Upper lobe of left lung (tissue), 6 donors: ENCODE measurements at regions not wholly inside any gene's neighbourhood (a gene's known extent, or its start where the extent isn't known, plus 50 kb on each side); places are given as distances from the start of the nearest gene placed in this dataset.

Source experiments
- ATAC-seq, 2 donors: fragments of 200-7000 bp; cut with Tn5 transposase; one replicate each; pipeline ENCODE4 v1.9.1; 2022; ENCODE audit warnings: mild to moderate bottlenecking in 2 of 2, moderate library complexity in 2 of 2; ENCODE audit not compliant: low FRiP score in 2 of 2
- DNase-seq, 2 donors: peaks; one replicate each; pipeline ENCODE4 v3.0.0-alpha.2; 2019 to 2020
- H3K27ac ChIP-seq, 4 donors: fragments of 200-600 bp; sonication (generic); one replicate each; pipeline ENCODE4 v1.5.1; 2016 to 2019
- H3K27me3 ChIP-seq, 4 donors: fragments of 200-600 bp; sonication (generic); one replicate each; pipeline ENCODE4 v1.5.1; 2017 to 2019
- H3K36me3 ChIP-seq, 4 donors: fragments of 200-600 bp; sonication (generic); one replicate each; pipeline ENCODE4 v1.5.1; 2016 to 2019
- H3K4me1 ChIP-seq, 4 donors: fragments of 200-600 bp; sonication (generic); one replicate each; pipeline ENCODE4 v1.5.1; 2018 to 2019
- H3K4me3 ChIP-seq, 4 donors: fragments of 200-600 bp; sonication (generic); one replicate each; pipeline ENCODE4 v1.5.1; 2017 to 2019; ENCODE audit warnings: mild to moderate bottlenecking in 2 of 4, moderate library complexity in 1 of 4
- H3K9me3 ChIP-seq, 4 donors: fragments of 200-600 bp; sonication (generic); one replicate each; pipeline ENCODE4 v1.5.1; 2018 to 2019
- EP300 ChIP-seq, 4 donors: sonication (generic); formaldehyde crosslinking; IDR thresholded peaks; one replicate each; pipeline ENCODE4 v1.5.1; 2017; ENCODE audit warnings: antibody characterized with exemption in 4 of 4, control low read depth in 2 of 4
- POLR2A ChIP-seq, 4 donors: fragments of 450-650 bp; IDR thresholded peaks; one replicate each; pipeline ENCODE4 v1.5.1; 2016 to 2017; ENCODE audit warnings: antibody characterized with exemption in 4 of 4, mild to moderate bottlenecking in 2 of 4
- POLR2AphosphoS5 ChIP-seq, 2 donors: sonication (generic); formaldehyde crosslinking; IDR thresholded peaks; one replicate each; pipeline ENCODE4 v1.5.1; 2017; ENCODE audit warnings: antibody characterized with exemption in 2 of 2
- WGBS, 2 donors: methylation state at CpG; one replicate each; pipeline ENCODE4 v1.1.5; 2017 to 2018; 5-methylcytosine and 5-hydroxymethylcytosine counted together
- TF ChIP-seq, protein P1 (sequence below), 6 experiments: fragments of 450-650 bp in 4 of 6; fragments of 200-600 bp in 2 of 6; sonication (generic) in 2 of 6; IDR thresholded peaks; one replicate each; pipeline ENCODE4 v1.5.1; 2016 to 2019; ENCODE audit warnings: antibody characterized with exemption in 6 of 6
- donor health status: DM: no; HTN: no; CAD: no; lungs with moderate emphysema.
- donor health status: DM: no; HTN: yes; CAD: no; lungs with severe emphysema.

DNA sequence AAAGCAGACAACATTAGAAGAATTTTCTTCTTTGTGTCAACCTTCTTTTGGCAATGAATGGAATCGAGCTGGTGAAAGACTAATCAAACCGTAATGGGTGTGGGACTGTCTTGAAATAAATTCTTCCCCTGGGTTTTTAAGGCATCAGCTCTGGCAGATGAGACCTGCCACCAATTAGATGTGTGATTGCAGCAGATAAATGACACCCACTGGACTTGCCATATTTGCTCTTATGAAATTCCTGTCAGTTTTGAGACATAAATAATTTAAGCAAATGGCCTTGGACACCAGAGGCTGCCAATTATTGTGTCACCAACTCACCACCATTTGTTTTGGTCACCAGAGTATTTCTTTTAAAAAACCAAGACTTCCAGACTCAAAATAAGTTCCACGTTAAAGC, 135.9 kb upstream of the RGMB start:
- DNase-seq (no peak), ATAC-seq (no peak)
- H3K27me3 ChIP-seq, result no peaks in the 10 kb centered on the region
- WGBS, 2 donors, result 80 to 87% methylated on average over 3 of the region's 3 CpGs
- no peak overlapping the region for H3K4me3 ChIP-seq
- TF ChIP-seq, protein P1, sequence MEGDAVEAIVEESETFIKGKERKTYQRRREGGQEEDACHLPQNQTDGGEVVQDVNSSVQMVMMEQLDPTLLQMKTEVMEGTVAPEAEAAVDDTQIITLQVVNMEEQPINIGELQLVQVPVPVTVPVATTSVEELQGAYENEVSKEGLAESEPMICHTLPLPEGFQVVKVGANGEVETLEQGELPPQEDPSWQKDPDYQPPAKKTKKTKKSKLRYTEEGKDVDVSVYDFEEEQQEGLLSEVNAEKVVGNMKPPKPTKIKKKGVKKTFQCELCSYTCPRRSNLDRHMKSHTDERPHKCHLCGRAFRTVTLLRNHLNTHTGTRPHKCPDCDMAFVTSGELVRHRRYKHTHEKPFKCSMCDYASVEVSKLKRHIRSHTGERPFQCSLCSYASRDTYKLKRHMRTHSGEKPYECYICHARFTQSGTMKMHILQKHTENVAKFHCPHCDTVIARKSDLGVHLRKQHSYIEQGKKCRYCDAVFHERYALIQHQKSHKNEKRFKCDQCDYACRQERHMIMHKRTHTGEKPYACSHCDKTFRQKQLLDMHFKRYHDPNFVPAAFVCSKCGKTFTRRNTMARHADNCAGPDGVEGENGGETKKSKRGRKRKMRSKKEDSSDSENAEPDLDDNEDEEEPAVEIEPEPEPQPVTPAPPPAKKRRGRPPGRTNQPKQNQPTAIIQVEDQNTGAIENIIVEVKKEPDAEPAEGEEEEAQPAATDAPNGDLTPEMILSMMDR (IDR thresholded peaks at IDR 0.05), result no peak
- TF ChIP-seq POLR2A (IDR thresholded peaks at IDR 0.05), result no peak
- TF ChIP-seq EP300 (IDR thresholded peaks at IDR 0.05), result no peak
- no peak for TF ChIP-seq POLR2AphosphoS5 (IDR thresholded peaks at IDR 0.05)
- H3K36me3 ChIP-seq, result no peaks in the 10 kb centered on the region
- H3K4me1 ChIP-seq, result no peaks in the 10 kb centered on the region
- H3K9me3 ChIP-seq, result no peaks in the 10 kb centered on the region
- H3K27ac ChIP-seq, result no peak overlapping the region

DNA sequence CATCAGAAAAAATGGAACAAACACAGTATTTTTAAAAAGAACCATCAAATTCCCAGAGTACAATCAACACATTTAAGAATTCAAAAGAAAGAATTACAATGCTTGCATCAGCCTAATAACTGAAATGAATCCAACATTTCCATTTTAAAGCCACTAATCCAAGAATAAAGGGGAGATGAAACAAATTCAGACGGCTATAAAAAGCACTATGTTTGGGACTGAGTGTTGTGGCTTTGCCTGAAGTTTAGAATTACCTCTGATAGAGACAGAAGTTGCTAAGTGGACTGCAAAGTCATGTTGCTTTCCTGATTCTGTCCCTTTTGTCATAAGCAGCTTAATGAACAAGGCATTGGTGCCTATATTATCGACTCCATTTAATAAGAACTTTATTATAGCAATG, 135.4 kb upstream of the RGMB start:
- DNase-seq (no peak), ATAC-seq (no peak)
- no peak overlapping the region for H3K27ac ChIP-seq
- 71 to 78% methylated on average over 2 of the region's 2 CpGs for WGBS, 2 donors
- no peaks in the 10 kb centered on the region for H3K4me1 ChIP-seq
- no peak overlapping the region for H3K4me3 ChIP-seq
- TF ChIP-seq EP300 (IDR thresholded peaks at IDR 0.05), result no peak
- TF ChIP-seq POLR2A (IDR thresholded peaks at IDR 0.05), result no peak
- TF ChIP-seq, protein P1 (IDR thresholded peaks at IDR 0.05), result no peak
- TF ChIP-seq POLR2AphosphoS5 (IDR thresholded peaks at IDR 0.05), result no peak
- no peaks in the 10 kb centered on the region for H3K9me3 ChIP-seq
- no peaks in the 10 kb centered on the region for H3K27me3 ChIP-seq
- H3K36me3 ChIP-seq, result no peaks in the 10 kb centered on the region

DNA sequence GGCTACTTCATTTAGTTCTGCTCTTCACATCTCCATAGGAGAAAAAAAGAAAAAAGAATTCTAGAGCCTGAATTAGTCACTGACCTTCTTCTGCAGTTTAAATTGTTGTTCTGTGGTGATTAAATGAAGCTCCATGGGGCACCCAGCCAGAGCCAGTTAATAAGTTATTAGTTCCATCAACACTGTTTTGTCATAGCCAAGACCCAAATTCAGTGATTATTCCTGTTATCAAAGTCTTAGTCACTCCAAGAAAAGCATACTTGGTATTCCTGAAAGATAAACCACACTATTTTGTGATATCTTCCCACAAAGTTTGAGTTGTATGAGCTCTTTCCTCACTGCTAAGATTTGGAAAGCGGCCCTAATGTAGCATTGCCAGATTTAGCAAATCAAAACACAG, 134.8 kb upstream of the RGMB start:
- no peaks in the 10 kb centered on the region for H3K4me1 ChIP-seq
- TF ChIP-seq POLR2A (IDR thresholded peaks at IDR 0.05), result no peak
- TF ChIP-seq POLR2AphosphoS5 (IDR thresholded peaks at IDR 0.05), result no peak
- no peak for TF ChIP-seq EP300 (IDR thresholded peaks at IDR 0.05)
- TF ChIP-seq, protein P1 (IDR thresholded peaks at IDR 0.05), result no peak
- DNase-seq (no peak), ATAC-seq (peak in 1 of 2 donors; percentile 58)
- no peak overlapping the region for H3K27ac ChIP-seq
- H3K4me3 ChIP-seq, result no peak overlapping the region
- no peaks in the 10 kb centered on the region for H3K9me3 ChIP-seq
- no peaks in the 10 kb centered on the region for H3K27me3 ChIP-seq
- no peaks in the 10 kb centered on the region for H3K36me3 ChIP-seq
- 67 to 78% methylated on average over 1 of the region's 1 CpG for WGBS, 2 donors

- H3K27me3 ChIP-seq, result no peaks in the 10 kb centered on the region
- ATAC-seq, result no peak
- no peak overlapping the region for H3K27ac ChIP-seq
- no peaks in the 10 kb centered on the region for H3K4me1 ChIP-seq
- DNase-seq, result no peak
- H3K9me3 ChIP-seq, result no peaks in the 10 kb centered on the region
- 53 to 70% methylated on average over 2 of the region's 2 CpGs for WGBS, 2 donors
- no peak overlapping the region for H3K4me3 ChIP-seq
- no peaks in the 10 kb centered on the region for H3K36me3 ChIP-seq
- TF ChIP-seq, protein P1 (IDR thresholded peaks at IDR 0.05), result no peak
- TF ChIP-seq POLR2A (IDR thresholded peaks at IDR 0.05), result no peak
- no peak for TF ChIP-seq EP300 (IDR thresholded peaks at IDR 0.05)
- TF ChIP-seq POLR2AphosphoS5 (IDR thresholded peaks at IDR 0.05), result no peak
These were observed 134.2 kb upstream of the RGMB start for GRCh38 chr5:98639274-98639673.

- ATAC-seq (no peak), DNase-seq (no peak)
- H3K36me3 ChIP-seq, result no peaks in the 10 kb centered on the region
- no peak overlapping the region for H3K27ac ChIP-seq
- 89 to 90% methylated on average over 1 of the region's 1 CpG for WGBS, 2 donors
- TF ChIP-seq POLR2AphosphoS5 (IDR thresholded peaks at IDR 0.05) (no peak), EP300 (IDR thresholded peaks at IDR 0.05) (no peak), POLR2A (IDR thresholded peaks at IDR 0.05) (no peak)
- TF ChIP-seq, protein P1 (IDR thresholded peaks at IDR 0.05), result no peak
- H3K9me3 ChIP-seq, result no peaks in the 10 kb centered on the region
- H3K4me1 ChIP-seq, result no peaks in the 10 kb centered on the region
- H3K4me3 ChIP-seq, result no peak overlapping the region
- no peaks in the 10 kb centered on the region for H3K27me3 ChIP-seq
These were observed 131.8 kb upstream of the RGMB start for GRCh38 chr5:98641671-98642070.
